WTC11 (cell line): ENCODE measurements at regions not wholly inside any gene's neighbourhood (a gene's known extent, or its start where the extent isn't known, plus 50 kb on each side); places are given as distances from the start of the nearest gene placed in this dataset.

Source experiments
- CREB1 ChIP-seq: sonication (generic); formaldehyde crosslinking; IDR thresholded peaks from 2 replicates; pipeline ENCODE4 v1.8.0; 2023; ENCODE audit warnings: mild to moderate bottlenecking, missing genetic modification reagents
- CTCF ChIP-seq: fragments of 200-600 bp; IDR thresholded peaks from 2 replicates; pipeline ENCODE4 v1.8.0; 2022; ENCODE audit warnings: antibody characterized with exemption
- EMX1 ChIP-seq: fragments of 250-450 bp; sonication (Bioruptor Pico); IDR thresholded peaks from 2 replicates; pipeline ENCODE4 v1.8.0; 2021; ENCODE audit warnings: mild to moderate bottlenecking
- KAT7 ChIP-seq: sonication (generic); formaldehyde crosslinking; IDR thresholded peaks from 2 replicates; pipeline ENCODE4 v1.8.1; 2023; ENCODE audit warnings: missing genetic modification reagents, mild to moderate bottlenecking, borderline replicate concordance
- MXD4 ChIP-seq: fragments of 250-450 bp; sonication (Bioruptor Pico); IDR thresholded peaks from 2 replicates; pipeline ENCODE4 v1.8.0; 2021; ENCODE audit warnings: mild to moderate bottlenecking, moderate library complexity, borderline replicate concordance
- NR2C2 ChIP-seq: sonication (generic); formaldehyde crosslinking; IDR thresholded peaks from 2 replicates; pipeline ENCODE4 v1.8.0; 2022; ENCODE audit warnings: mild to moderate bottlenecking, missing genetic modification reagents
- RELA ChIP-seq: sonication (generic); formaldehyde crosslinking; IDR thresholded peaks from 2 replicates; pipeline ENCODE4 v1.8.1; 2022; ENCODE audit warnings: missing genetic modification reagents, mild to moderate bottlenecking, borderline replicate concordance
- SP1 ChIP-seq: sonication (generic); formaldehyde crosslinking; conservative IDR thresholded peaks from 2 replicates; pipeline ENCODE4 v1.8.1; 2022; ENCODE audit warnings: missing genetic modification reagents
- STAT6 ChIP-seq: sonication (generic); formaldehyde crosslinking; conservative IDR thresholded peaks from 2 replicates; pipeline ENCODE4 v1.8.1; 2023; ENCODE audit warnings: mild to moderate bottlenecking, low read depth, missing genetic modification reagents, moderate library complexity
- TCF7 ChIP-seq: sonication (generic); formaldehyde crosslinking; IDR thresholded peaks from 2 replicates; pipeline ENCODE4 v1.8.0; 2022; ENCODE audit warnings: mild to moderate bottlenecking, low read depth, missing genetic modification reagents, moderate library complexity
- TEAD1 ChIP-seq: sonication (generic); formaldehyde crosslinking; IDR thresholded peaks from 2 replicates; pipeline ENCODE4 v1.8.0; 2022; ENCODE audit warnings: mild to moderate bottlenecking, missing genetic modification reagents
- TF ChIP-seq, protein P1 (sequence below): sonication (generic); formaldehyde crosslinking; IDR thresholded peaks from 2 replicates; pipeline ENCODE4 v1.8.1; 2023; ENCODE audit warnings: mild to moderate bottlenecking, missing genetic modification reagents, moderate library complexity

GRCh38 chr22:49067504-49067903 lies 760.2 kb downstream of the BRD1 start:
- TF ChIP-seq CTCF (no peak), STAT6 (no peak), TCF7 (CRISPR knock-in tag) (no peak), TEAD1 (CRISPR knock-in tag) (no peak), NR2C2 (no peak), RELA (CRISPR knock-in tag) (no peak), CREB1 (CRISPR knock-in tag) (no peak), MXD4 (no peak), SP1 (no peak), EMX1 (CRISPR knock-in tag) (no peak), KAT7 (no peak)
- TF ChIP-seq, protein P1, sequence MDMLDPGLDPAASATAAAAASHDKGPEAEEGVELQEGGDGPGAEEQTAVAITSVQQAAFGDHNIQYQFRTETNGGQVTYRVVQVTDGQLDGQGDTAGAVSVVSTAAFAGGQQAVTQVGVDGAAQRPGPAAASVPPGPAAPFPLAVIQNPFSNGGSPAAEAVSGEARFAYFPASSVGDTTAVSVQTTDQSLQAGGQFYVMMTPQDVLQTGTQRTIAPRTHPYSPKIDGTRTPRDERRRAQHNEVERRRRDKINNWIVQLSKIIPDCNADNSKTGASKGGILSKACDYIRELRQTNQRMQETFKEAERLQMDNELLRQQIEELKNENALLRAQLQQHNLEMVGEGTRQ = no peak
